ENCODE measurements at regions not wholly inside any gene's neighbourhood (a gene's known extent, or its start where the extent isn't known, plus 50 kb on each side); places are given as distances from the start of the nearest gene placed in this dataset.
"Not testable (repeated sequence)": the region's sequence is repeated elsewhere in the genome, so short reads cannot be mapped to it uniquely, and the experiment has no call there.

DNA sequence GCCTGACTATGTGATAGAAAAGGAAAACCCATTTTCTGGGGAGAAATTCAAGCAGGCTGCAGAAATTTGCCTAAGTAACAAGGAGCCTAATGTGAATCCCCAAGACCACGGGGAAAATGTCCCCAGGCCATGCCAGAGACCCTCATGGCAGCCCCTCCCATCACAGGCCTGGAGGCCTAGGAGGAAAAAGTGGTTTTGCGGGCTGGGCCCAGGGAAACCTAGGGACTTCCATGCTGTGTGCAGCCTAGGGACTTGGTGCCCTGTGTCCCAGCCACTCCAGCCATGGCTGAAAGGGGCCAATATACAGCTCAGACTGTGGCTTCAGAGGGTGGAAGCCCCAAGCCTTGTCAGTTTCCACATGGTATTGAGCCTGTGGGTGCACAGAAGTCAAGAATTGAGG, 79.7 kb upstream of the NDN start:
- not testable (repeated sequence) for TF ChIP-seq EZH2 (IDR thresholded peaks at IDR 0.05; ENCODE audit: low read depth)
- TF ChIP-seq, protein P1, sequence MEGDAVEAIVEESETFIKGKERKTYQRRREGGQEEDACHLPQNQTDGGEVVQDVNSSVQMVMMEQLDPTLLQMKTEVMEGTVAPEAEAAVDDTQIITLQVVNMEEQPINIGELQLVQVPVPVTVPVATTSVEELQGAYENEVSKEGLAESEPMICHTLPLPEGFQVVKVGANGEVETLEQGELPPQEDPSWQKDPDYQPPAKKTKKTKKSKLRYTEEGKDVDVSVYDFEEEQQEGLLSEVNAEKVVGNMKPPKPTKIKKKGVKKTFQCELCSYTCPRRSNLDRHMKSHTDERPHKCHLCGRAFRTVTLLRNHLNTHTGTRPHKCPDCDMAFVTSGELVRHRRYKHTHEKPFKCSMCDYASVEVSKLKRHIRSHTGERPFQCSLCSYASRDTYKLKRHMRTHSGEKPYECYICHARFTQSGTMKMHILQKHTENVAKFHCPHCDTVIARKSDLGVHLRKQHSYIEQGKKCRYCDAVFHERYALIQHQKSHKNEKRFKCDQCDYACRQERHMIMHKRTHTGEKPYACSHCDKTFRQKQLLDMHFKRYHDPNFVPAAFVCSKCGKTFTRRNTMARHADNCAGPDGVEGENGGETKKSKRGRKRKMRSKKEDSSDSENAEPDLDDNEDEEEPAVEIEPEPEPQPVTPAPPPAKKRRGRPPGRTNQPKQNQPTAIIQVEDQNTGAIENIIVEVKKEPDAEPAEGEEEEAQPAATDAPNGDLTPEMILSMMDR (conservative IDR thresholded peaks at IDR 0.05): not testable (repeated sequence)

All from PC-9 (cell line).